NCI-H146 treated with DMSO at 0.1 percent for 48 hours (cell line): ENCODE measurements at regions not wholly inside any gene's neighbourhood (a gene's known extent, or its start where the extent isn't known, plus 50 kb on each side); places are given as distances from the start of the nearest gene placed in this dataset.
"Not testable (repeated sequence)": the region's sequence is repeated elsewhere in the genome, so short reads cannot be mapped to it uniquely, and the experiment has no call there.

ENCODE experiments used
- DNase-seq: peaks from one replicate; lab custom pipeline; 2025; ENCODE audit not compliant: unreplicated experiment; lab: John Stamatoyannopoulos, UW

GRCh38 chr17:14451729-14452191 is 150.9 kb downstream of the HS3ST3B1 start:
- DNase-seq: no peak

GRCh38 chr17:14448818-14449217 is 147.9 kb downstream of the HS3ST3B1 start:
- no peak for DNase-seq

GRCh38 chr17:14446825-14447224 is 145.9 kb downstream of the HS3ST3B1 start:
- DNase-seq: no peak

- no peak for DNase-seq
These were observed 144.0 kb downstream of the HS3ST3B1 start for GRCh38 chr17:14444915-14445314.

GRCh38 chr17:14442798-14443528 is 142.1 kb downstream of the HS3ST3B1 start:
- DNase-seq: no peak

DNA sequence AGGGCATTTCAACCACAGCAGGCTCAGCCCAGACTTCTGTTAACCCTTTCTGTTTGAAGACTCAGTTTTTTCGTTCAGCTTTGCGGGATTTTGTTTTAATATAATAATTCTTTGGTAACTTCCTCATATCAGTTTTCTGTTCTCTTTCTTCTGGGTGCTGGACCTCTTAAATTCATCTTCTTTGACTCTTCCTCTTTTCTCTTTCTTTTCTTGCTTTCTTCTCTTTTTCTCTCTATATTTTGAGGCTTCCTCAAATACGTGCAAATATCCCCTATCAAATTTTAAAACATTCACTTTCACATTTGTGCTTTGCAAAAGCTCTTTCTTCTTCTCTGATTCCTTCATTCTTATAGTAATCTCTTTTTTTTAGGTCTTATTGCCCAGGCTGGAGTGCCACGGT is 136.3 kb downstream of the HS3ST3B1 start:
- DNase-seq: no peak

- DNase-seq: no peak
These were observed 135.4 kb downstream of the HS3ST3B1 start for GRCh38 chr17:14436266-14436665.

GRCh38 chr17:14434506-14434905 is 133.6 kb downstream of the HS3ST3B1 start:
- DNase-seq: no peak

DNA sequence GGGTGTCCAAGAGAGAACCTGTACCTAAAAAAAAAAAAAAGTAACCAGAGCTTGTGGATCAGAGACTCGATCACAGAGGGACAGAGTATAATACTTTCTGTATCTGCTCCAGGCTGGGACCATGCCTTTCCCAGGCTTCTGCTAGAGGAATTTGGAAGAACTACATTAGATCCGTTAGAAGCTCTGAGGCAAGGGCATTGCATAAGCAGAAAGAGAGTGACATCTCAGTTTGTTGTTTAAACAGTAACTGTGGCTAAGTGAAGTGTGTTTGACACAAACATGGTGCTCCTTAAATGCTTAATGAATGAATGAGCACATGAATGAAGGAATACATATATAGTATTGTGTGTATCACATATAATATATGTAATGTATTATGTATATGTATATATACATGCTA is 131.2 kb downstream of the HS3ST3B1 start:
- no peak for DNase-seq

DNA sequence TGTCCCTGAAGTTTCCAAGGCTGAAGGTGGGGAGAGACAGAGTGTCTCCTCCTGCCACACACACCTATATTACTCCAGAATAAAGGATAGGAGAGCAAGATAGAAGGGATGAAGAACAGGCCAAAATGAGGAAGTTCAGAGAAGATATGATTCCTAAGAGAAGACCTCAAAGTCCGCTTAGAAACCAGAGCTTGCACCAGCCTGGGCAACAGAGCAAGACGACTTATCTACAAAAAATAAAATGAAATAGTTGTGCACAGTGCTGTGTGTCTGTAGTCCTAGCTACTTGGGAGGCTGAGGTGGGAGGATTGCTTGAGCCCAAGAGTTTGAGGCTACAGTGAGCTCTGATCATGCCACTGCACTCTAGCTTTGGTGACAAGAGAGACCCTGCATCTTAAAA is 128.2 kb downstream of the HS3ST3B1 start:
- no peak for DNase-seq

GRCh38 chr17:14428648-14429029 is 127.8 kb downstream of the HS3ST3B1 start:
- no peak for DNase-seq

DNA sequence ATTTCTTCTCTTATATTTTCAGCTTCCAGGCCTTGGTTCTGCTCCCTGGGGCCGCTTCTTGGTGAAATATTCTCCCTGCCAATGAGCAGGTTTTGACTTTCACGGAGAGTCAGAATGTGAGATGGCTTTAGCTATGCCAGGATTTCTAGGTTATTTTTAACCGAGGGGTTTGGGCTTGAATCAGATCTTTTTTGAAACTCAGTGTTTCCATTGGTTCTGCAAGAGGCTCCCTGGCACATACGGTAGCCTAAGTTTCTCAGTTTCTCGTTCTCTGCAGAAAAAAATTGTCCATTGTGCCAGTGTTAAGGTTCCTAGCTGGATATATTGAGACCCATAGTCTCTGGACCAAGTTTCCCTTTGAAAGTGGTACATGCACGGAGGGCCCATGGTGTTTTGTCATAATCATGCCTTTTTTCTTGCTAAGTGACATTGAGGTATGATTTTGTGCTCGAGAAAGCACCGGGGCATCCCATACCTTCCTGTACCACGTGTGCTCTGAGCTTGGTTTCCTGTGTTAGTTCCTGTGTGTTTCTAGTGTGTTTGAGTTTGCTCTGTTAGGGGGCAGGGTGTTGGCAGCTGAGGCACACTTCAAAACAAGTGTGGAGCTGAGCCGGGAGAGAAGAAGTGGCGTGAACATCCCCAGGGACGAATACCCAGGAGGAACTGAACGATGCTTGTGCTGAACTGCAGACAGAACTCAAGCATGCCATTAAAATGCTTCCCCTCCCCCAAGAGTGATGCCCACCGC is 127.2 kb downstream of the HS3ST3B1 start:
- no peak for DNase-seq

DNA sequence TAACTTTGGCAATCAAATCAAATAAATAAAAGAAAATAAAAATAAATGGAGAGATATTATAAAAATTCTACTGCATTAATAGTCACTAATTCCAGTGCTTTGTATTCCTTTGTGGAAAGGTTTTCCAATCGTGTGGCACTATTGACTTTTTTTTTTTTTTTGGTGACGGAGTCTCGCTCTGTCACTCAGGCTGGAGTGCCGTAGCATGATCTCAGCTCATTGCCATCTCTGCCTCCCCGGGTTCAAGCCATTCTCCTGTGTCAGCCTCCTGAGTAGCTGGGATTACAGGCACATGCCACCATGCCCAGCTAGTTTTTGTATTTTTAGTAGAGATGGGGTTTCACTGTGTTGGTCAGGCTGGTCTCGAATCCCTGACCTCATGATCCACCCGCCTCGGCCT is 122.3 kb downstream of the HS3ST3B1 start:
- DNase-seq: not testable (repeated sequence)

- no peak for DNase-seq
These were observed 116.5 kb downstream of the HS3ST3B1 start for GRCh38 chr17:14417336-14417735.

GRCh38 chr17:14409292-14409691 is 108.4 kb downstream of the HS3ST3B1 start:
- DNase-seq: no peak

DNA sequence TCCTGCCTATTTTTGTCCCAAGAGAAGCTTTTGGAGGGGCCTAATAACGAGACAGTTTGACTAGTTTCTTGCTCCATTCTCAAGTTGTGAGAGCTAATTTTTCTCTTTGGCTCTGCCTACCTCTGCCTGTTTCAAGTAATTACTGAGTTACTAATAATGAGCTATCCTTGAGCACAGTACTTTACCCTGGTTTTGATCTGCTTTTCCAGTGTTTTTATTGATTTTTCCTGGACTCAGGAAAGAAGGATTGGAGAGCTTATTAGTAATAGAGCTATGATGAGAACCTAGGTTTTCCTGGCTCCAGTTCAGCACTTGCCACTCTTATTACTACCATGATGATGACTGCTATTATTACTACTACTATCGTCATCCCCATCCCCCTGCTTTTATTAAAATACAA is 106.7 kb downstream of the HS3ST3B1 start:
- DNase-seq: no peak

- no peak for DNase-seq
These were observed 104.3 kb downstream of the HS3ST3B1 start for GRCh38 chr17:14405189-14405588.
